PFSK-1 (cell line): ENCODE measurements at regions not wholly inside any gene's neighbourhood (a gene's known extent, or its start where the extent isn't known, plus 50 kb on each side); places are given as distances from the start of the nearest gene placed in this dataset.

ENCODE experiments used
- SIN3A ChIP-seq: IDR thresholded peaks from 2 replicates; pipeline ENCODE4 v1.6.1; 2012; ENCODE audit warnings: mild to moderate bottlenecking, low read length, moderate library complexity, borderline replicate concordance; ENCODE audit not compliant: insufficient read depth
- TAF1 ChIP-seq: IDR thresholded peaks from 2 replicates; pipeline ENCODE4 v1.6.1; 2012; ENCODE audit warnings: low read length, control low read depth, borderline replicate concordance; ENCODE audit not compliant: insufficient read depth
- TF ChIP-seq, protein P1 (sequence below), 2 experiments: IDR thresholded peaks; 2 replicates each; pipeline versions ENCODE4 v1.6.1 to v1.8.0; 2011 to 2012; ENCODE audit warnings: low read depth in 2 of 2, low read length in 2 of 2, control low read depth in 1 of 2, inconsistent platforms in 1 of 2, mild to moderate bottlenecking in 1 of 2, moderate library complexity in 1 of 2; ENCODE audit not compliant: insufficient read depth in 1 of 2

- TF ChIP-seq, protein P1, sequence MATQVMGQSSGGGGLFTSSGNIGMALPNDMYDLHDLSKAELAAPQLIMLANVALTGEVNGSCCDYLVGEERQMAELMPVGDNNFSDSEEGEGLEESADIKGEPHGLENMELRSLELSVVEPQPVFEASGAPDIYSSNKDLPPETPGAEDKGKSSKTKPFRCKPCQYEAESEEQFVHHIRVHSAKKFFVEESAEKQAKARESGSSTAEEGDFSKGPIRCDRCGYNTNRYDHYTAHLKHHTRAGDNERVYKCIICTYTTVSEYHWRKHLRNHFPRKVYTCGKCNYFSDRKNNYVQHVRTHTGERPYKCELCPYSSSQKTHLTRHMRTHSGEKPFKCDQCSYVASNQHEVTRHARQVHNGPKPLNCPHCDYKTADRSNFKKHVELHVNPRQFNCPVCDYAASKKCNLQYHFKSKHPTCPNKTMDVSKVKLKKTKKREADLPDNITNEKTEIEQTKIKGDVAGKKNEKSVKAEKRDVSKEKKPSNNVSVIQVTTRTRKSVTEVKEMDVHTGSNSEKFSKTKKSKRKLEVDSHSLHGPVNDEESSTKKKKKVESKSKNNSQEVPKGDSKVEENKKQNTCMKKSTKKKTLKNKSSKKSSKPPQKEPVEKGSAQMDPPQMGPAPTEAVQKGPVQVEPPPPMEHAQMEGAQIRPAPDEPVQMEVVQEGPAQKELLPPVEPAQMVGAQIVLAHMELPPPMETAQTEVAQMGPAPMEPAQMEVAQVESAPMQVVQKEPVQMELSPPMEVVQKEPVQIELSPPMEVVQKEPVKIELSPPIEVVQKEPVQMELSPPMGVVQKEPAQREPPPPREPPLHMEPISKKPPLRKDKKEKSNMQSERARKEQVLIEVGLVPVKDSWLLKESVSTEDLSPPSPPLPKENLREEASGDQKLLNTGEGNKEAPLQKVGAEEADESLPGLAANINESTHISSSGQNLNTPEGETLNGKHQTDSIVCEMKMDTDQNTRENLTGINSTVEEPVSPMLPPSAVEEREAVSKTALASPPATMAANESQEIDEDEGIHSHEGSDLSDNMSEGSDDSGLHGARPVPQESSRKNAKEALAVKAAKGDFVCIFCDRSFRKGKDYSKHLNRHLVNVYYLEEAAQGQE (IDR thresholded peaks at IDR 0.05; ENCODE audit: insufficient read depth in 1 of 2, low read depth in 2 of 2, low read length in 2 of 2) = no peak
- TF ChIP-seq SIN3A (no peak), TAF1 (no peak)
These were observed 303.4 kb downstream of the USP25 start for GRCh38 chr21:16033193-16033592.
